Retinal pigment epithelial cell (primary cell): ENCODE measurements at regions not wholly inside any gene's neighbourhood (a gene's known extent, or its start where the extent isn't known, plus 50 kb on each side); places are given as distances from the start of the nearest gene placed in this dataset.

Source experiments
- DNase-seq: peaks from one replicate; pipeline ENCODE4 v3.0.0-alpha.2; 2010; ENCODE audit warnings: low read depth
- H3K4me3 ChIP-seq: 2 replicates; pipeline ENCODE4 v1.5.1; 2011; ENCODE audit warnings: mild to moderate bottlenecking, low read length, control low read depth, moderate library complexity
- TF ChIP-seq, protein P1 (sequence below): conservative IDR thresholded peaks from 2 replicates; pipeline ENCODE4 v1.5.1; 2011; ENCODE audit warnings: low read depth, low read length, control low read depth, inconsistent platforms

DNA sequence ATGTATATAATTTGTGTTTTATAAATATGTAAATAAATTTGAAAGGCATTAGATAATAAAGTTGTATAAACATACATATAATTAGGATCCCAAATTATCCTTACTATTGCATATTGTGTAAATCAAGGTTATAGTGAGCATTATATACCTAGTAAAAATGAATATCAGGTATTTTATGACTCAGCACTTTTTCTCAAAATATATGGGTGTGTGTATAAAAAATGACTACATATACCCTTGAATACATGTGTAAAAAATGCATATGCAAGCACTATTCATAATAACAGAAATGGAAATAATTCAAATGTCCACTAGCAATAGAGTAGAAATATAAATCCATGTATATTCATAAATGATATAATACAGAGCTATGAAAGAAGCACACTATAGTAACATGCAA is 870.9 kb upstream of the CNTNAP5 start:
- TF ChIP-seq, protein P1, sequence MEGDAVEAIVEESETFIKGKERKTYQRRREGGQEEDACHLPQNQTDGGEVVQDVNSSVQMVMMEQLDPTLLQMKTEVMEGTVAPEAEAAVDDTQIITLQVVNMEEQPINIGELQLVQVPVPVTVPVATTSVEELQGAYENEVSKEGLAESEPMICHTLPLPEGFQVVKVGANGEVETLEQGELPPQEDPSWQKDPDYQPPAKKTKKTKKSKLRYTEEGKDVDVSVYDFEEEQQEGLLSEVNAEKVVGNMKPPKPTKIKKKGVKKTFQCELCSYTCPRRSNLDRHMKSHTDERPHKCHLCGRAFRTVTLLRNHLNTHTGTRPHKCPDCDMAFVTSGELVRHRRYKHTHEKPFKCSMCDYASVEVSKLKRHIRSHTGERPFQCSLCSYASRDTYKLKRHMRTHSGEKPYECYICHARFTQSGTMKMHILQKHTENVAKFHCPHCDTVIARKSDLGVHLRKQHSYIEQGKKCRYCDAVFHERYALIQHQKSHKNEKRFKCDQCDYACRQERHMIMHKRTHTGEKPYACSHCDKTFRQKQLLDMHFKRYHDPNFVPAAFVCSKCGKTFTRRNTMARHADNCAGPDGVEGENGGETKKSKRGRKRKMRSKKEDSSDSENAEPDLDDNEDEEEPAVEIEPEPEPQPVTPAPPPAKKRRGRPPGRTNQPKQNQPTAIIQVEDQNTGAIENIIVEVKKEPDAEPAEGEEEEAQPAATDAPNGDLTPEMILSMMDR = no peak
- no peak for DNase-seq
- H3K4me3 ChIP-seq = no peak overlapping the region

DNA sequence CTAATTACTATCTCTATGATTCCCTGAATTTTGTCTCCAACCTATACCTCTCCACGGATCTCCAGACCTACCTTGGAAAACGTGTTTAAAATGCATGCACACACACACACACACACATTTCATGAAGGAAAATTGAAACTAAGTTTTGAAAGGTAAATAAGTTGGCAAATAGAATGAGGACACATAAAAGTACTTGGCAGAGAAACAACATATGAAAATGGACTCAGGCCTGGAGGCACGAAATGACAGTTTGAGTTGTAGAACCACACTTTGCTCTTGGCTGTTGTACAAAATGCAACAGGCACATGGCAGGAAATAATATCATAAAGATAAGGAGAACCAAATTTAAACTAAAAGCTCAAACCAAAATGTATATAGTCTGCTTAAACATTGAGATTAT is 868.1 kb upstream of the CNTNAP5 start:
- H3K4me3 ChIP-seq = no peak overlapping the region
- TF ChIP-seq, protein P1 = no peak
- DNase-seq = no peak

DNA sequence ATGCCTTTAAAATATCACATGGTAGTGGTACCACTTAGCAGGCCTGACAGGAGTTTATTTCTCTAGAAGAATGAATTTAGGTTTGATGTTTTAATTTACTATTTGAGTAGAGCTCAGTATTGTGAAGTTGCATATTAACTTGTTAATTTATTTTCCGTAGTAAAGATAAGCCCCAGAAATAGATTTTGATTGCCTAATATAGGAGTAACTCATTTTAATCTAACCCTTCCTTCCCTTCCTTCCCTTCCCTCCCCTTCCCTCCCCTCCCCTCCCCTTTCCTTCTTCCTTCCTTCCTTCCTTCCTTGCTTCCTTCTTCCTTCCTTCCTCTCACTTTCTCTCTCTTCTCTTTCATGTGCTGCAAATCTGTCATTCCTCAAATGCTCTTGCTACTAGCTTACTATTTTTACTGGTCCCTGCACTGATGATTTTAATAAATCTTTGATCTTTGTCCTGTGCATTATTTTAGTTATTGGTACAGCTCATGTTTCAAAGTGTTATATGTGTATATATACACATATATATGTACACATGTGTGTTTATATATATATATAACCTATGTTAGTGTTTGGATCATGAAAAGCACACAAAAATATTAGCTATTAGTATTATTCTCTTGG is 862.6 kb upstream of the CNTNAP5 start:
- no peak for DNase-seq
- TF ChIP-seq, protein P1 = no peak
- no peak overlapping the region for H3K4me3 ChIP-seq

DNA sequence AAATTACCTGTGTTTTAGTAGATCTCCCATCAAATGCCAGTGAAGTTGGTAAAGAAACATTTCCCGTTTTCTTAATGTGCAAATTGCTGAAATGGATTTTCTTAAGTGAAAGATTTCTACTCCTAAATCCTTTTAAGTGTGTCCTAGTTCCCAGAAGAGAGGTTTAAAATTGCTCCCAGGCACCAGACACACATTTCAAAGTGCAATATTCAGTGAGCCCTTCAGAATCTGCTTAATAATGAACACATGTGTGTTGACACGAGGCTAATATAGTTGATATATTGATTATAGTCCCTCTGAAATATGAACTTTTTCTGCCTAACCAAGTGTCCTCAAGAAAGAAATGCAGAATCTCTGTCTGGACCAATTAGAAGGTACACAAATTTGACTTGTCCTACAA is 861.7 kb upstream of the CNTNAP5 start:
- no peak overlapping the region for H3K4me3 ChIP-seq
- TF ChIP-seq, protein P1 = no peak

DNA sequence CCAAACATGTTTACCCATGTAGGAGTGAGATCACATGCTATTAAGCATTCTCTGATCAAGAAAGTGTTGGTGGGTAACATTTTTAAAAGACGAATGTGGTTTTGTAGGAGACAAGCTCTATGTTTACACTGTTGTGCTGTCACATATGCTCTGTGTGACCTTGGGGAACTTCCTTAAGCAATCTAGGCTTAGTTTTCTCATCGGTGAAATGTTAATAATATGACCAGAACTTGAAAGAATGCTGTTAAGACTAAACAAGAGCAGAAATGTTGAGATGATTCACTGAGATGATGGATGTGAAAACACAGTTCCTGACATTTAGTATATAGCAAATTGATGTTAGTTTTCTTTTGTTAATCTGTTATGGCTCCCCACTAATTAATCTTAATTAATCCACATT is 860.9 kb upstream of the CNTNAP5 start:
- TF ChIP-seq, protein P1 = no peak
- no peak overlapping the region for H3K4me3 ChIP-seq
- DNase-seq = no peak

More for the DNA sequence above, 861.7 kb upstream of the CNTNAP5 start:
- no peak for DNase-seq

DNA sequence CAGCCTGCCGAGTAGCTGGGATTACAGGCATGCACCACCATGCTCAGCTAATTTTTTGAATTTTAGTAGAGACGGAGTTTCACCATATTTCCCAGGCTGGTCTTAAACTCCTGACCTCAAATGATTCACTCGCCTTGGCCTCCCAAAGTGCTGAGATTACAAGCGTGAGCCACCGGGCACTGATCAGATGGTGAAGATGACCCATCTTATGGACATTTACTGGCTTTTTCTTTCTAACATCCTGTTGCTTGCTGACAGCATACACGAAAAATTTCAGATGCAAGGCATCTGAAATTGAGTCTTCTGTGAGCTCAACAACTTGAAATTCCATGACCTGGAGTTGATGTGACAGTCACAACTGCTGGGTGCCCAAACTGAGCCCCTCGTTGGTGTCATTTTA is 859.5 kb upstream of the CNTNAP5 start:
- TF ChIP-seq, protein P1 = no peak

DNA sequence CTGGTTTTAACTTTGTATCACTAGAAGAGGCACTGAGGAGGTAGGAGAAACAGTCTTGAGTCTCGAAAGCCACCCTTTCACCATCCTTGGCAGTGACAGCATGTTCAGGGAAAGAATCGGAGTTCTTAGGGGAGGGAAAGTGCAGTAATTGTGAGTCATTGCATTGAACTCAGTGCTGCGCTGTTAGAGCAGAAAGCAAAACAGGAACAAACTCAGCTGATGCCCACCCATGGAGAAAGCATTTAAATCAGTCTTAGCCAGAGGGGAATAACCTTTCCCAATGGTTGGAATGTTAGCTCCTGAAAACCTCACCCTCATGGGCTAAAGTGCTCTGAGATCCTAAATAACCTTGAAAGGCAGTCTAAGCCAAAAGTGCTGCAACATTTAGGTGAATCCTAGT is 845.6 kb upstream of the CNTNAP5 start:
- TF ChIP-seq, protein P1 = no peak

More for the DNA sequence above, 859.5 kb upstream of the CNTNAP5 start:
- no peak for DNase-seq
- no peak overlapping the region for H3K4me3 ChIP-seq

More for the DNA sequence above, 845.6 kb upstream of the CNTNAP5 start:
- DNase-seq = no peak
- no peak overlapping the region for H3K4me3 ChIP-seq
